Endothelial cell of umbilical vein (primary cell): ENCODE measurements at regions not wholly inside any gene's neighbourhood (a gene's known extent, or its start where the extent isn't known, plus 50 kb on each side); places are given as distances from the start of the nearest gene placed in this dataset.

ENCODE experiments used
- BruUV-seq: library from RNA; stranded (reverse); fragments of 400-500 nt; replicated peaks from 2 replicates; lab custom pipeline; 2021; lab: Mats Ljungman, UMichigan
- CTCF ChIA-PET: fragments of 300-600, 350-600 bp; sonication (Branson Sonifier 250); formaldehyde crosslinking; loops from one replicate; lab custom pipeline; 2021; ENCODE audit warnings: antibody characterized with exemption, inconsistent platforms; lab: Charles Lee
- POLR2A ChIA-PET: fragments of 300-600, 350-600 bp; sonication (Branson Sonifier 250); formaldehyde crosslinking; loops from one replicate; lab custom pipeline; 2021; ENCODE audit warnings: antibody characterized with exemption, inconsistent platforms; lab: Charles Lee
- DNase-seq: peaks from one replicate; pipeline ENCODE4 v3.0.0-alpha.2; 2011; ENCODE audit warnings: low read depth, low spot score
- FAIRE-seq: peaks from 2 replicates; lab custom pipeline; 2011; peaks lifted over from hg19 to GRCh38; lab: Jason Lieb, UNC
- H2AFZ ChIP-seq: 2 replicates; pipeline ENCODE4 v1.6.0; 2012; ENCODE audit warnings: low read depth, low read length, control low read depth, inconsistent platforms
- H3K27ac ChIP-seq: 2 replicates; pipeline ENCODE4 v1.5.1; 2011; ENCODE audit warnings: low read depth, mild to moderate bottlenecking, control low read depth, low read length, moderate library complexity; ENCODE audit not compliant: insufficient read depth
- H3K27me3 ChIP-seq, 2 experiments: 2 replicates each; pipeline versions ENCODE4 v1.6.0 to v1.6.1; 2011; ENCODE audit warnings: low read length in 2 of 2, mixed read lengths in 1 of 2; ENCODE audit not compliant: control insufficient read depth in 2 of 2, insufficient read depth in 2 of 2
- H3K36me3 ChIP-seq, 2 experiments: 2 replicates in 1 of 2; 3 replicates in 1 of 2; pipeline ENCODE4 v1.5.1; 2011; ENCODE audit warnings: low read length in 2 of 2, mild to moderate bottlenecking in 1 of 2, moderate library complexity in 1 of 2; ENCODE audit not compliant: control insufficient read depth in 2 of 2, insufficient read depth in 2 of 2; ENCODE audit errors: extremely low read depth in 1 of 2
- H3K4me1 ChIP-seq: 3 replicates; pipeline ENCODE4 v1.5.1; 2011; ENCODE audit warnings: mild to moderate bottlenecking, low read length; ENCODE audit not compliant: control insufficient read depth, insufficient read depth; ENCODE audit errors: extremely low read depth
- H3K4me2 ChIP-seq: 2 replicates; pipeline ENCODE4 v1.6.1; 2011; ENCODE audit warnings: low read length, control low read depth, mixed read lengths; ENCODE audit not compliant: insufficient read depth
- H3K4me3 ChIP-seq, 3 experiments: fragments of 200-600 bp in 1 of 3; sonication (generic), shearing (Covaris generic) in 1 of 3; replicated peaks in 1 of 3; 2 replicates each; pipeline ENCODE4 v1.5.1; 2011 to 2016; ENCODE audit warnings: control low read depth in 3 of 3, low read length in 3 of 3, mild to moderate bottlenecking in 2 of 3, inconsistent platforms in 1 of 3, low read depth in 1 of 3, moderate library complexity in 1 of 3; ENCODE audit not compliant: insufficient read depth in 1 of 3
- H3K79me2 ChIP-seq: 2 replicates; pipeline ENCODE4 v1.6.0; 2012; ENCODE audit warnings: low read length, inconsistent platforms; ENCODE audit not compliant: control insufficient read depth, insufficient read depth
- H3K9ac ChIP-seq: replicated peaks from 2 replicates; pipeline ENCODE3; 2011; ENCODE audit warnings: low read length, control low read depth; ENCODE audit not compliant: insufficient read depth; ENCODE audit errors: extremely low read depth
- H3K9me1 ChIP-seq: replicated peaks from 3 replicates; pipeline ENCODE4 v1.6.0; 2011; ENCODE audit warnings: mild to moderate bottlenecking, low read length; ENCODE audit not compliant: control insufficient read depth, insufficient read depth; ENCODE audit errors: extremely low read depth
- H3K9me3 ChIP-seq: replicated peaks from 2 replicates; pipeline ENCODE4 v1.5.1; 2012; ENCODE audit warnings: low read length, inconsistent platforms; ENCODE audit not compliant: control insufficient read depth, insufficient read depth
- H4K20me1 ChIP-seq: replicated peaks from 2 replicates; pipeline ENCODE3; 2011; ENCODE audit warnings: mild to moderate bottlenecking, low read length; ENCODE audit not compliant: control insufficient read depth, insufficient read depth; ENCODE audit errors: extremely low read depth
- CTCF ChIP-seq, 2 donors: IDR thresholded peaks; 1 replicate in 1 of 2; 2 replicates in 1 of 2; pipeline ENCODE4 v1.5.1; 2011; ENCODE audit warnings: low read length in 2 of 2, mild to moderate bottlenecking in 2 of 2, moderate library complexity in 2 of 2, control low read depth in 1 of 2, inconsistent platforms in 1 of 2, low read depth in 1 of 2; ENCODE audit not compliant: insufficient read depth in 1 of 2; ENCODE audit errors: extremely low read depth in 1 of 2
- EZH2 ChIP-seq: IDR thresholded peaks from 2 replicates; pipeline ENCODE4 v1.6.1; 2012; ENCODE audit warnings: borderline replicate concordance, low read depth, mild to moderate bottlenecking, moderate library complexity, low read length, inconsistent platforms; ENCODE audit not compliant: severe bottlenecking
- FOS ChIP-seq: IDR thresholded peaks from 2 replicates; pipeline ENCODE4 v1.6.1; 2011; ENCODE audit warnings: mild to moderate bottlenecking, low read length, moderate library complexity, borderline replicate concordance; ENCODE audit not compliant: insufficient read depth
- GATA2 ChIP-seq: IDR thresholded peaks from 2 replicates; pipeline ENCODE4 v1.7.0; 2011; ENCODE audit warnings: low read depth, mild to moderate bottlenecking, moderate library complexity, mixed read lengths, low read length; ENCODE audit not compliant: insufficient read length, insufficient read depth
- JUN ChIP-seq: IDR thresholded peaks from 2 replicates; pipeline ENCODE4 v1.6.1; 2011; ENCODE audit warnings: borderline replicate concordance, low read depth; ENCODE audit not compliant: insufficient read length, insufficient read depth
- MAX ChIP-seq: IDR thresholded peaks from 2 replicates; pipeline ENCODE4 v1.6.1; 2011; ENCODE audit not compliant: insufficient read depth, insufficient read length
- MYC ChIP-seq: IDR thresholded peaks from one replicate; pipeline ENCODE4 v1.6.1; 2011; ENCODE audit warnings: mild to moderate bottlenecking, low read depth, low read length
- POLR2A ChIP-seq: IDR thresholded peaks from 2 replicates; pipeline ENCODE4 v1.6.1; 2012; ENCODE audit warnings: low read depth, mild to moderate bottlenecking, control low read depth, low read length
- POLR2AphosphoS5 ChIP-seq: IDR thresholded peaks from 2 replicates; pipeline ENCODE4 v1.6.1; 2012; ENCODE audit warnings: low read depth, mild to moderate bottlenecking, control low read depth, low read length, moderate library complexity; ENCODE audit not compliant: insufficient read depth
- dilution Hi-C: fragments of 300-500 bp; cut with MboI; formaldehyde crosslinking; loops from one replicate; pipeline ENCODE4 v1.15.0; 2019; ENCODE audit warnings: low sequenced_read_pairs; ENCODE audit not compliant: extremely low pct_ligation_motif_present
- intact Hi-C: fragments of 100-400 bp; cut with micrococcal nuclease; formaldehyde crosslinking; loops from one replicate; pipeline ENCODE4 v1.10.0; 2022

DNA sequence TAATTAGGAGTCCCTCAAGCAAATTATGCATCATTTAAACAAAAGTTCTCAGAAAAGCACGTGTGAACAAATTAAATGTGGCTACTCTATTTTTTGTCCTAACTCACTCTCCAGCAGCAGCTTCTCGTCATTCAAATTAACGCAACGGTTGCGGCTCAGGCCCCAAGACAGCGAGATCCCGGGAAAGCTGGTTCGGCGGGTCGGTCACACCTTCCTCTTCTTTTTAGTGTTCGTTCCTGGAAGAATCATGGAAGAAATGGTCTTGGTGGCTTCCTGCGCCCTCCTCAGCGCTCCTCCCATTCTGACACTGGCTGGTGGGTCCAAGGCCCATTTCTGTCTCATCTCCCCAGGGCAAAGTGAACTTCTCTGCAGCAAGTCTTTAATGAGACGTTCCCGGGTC is 382.8 kb upstream of the IRX1 start:
- no peak for DNase-seq
- intact Hi-C loops (no loop called here), dilution Hi-C loops (no loop called here)
- Histone ChIP-seq H3K9me1 (no peaks in the 10 kb centered on the region), H3K79me2 (no peaks in the 10 kb centered on the region), H3K27ac (no peak overlapping the region), H3K4me3 (no peak overlapping the region), H3K4me1 (no peaks in the 10 kb centered on the region), H3K9ac (no peak overlapping the region), H3K9me3 (peaks cover 12% of the 10 kb centered on the region), H3K4me2 (no peak overlapping the region), H4K20me1 (no peaks in the 10 kb centered on the region), H3K36me3 (no peaks in the 10 kb centered on the region), H2AFZ (no peak overlapping the region), H3K27me3 (no peaks in the 10 kb centered on the region)
- no TSS peak for BruUV-seq
- no peak for FAIRE-seq
- ChIA-PET POLR2A (no interaction called here), CTCF (no interaction called here)
- no peak for TF ChIP-seq MYC
- no peak for TF ChIP-seq FOS
- TF ChIP-seq MAX, result no peak
- no peak for TF ChIP-seq POLR2AphosphoS5
- no peak for TF ChIP-seq JUN
- no peak for TF ChIP-seq GATA2
- no peak for TF ChIP-seq CTCF (IDR thresholded peaks at IDR 0.05; ENCODE audit: extremely low read depth in 1 of 2, insufficient read depth in 1 of 2, low read depth in 1 of 2, low read length in 2 of 2)
- no peak for TF ChIP-seq EZH2
- TF ChIP-seq POLR2A, result no peak
